ENCODE measurements at regions not wholly inside any gene's neighbourhood (a gene's known extent, or its start where the extent isn't known, plus 50 kb on each side); places are given as distances from the start of the nearest gene placed in this dataset.

- Histone ChIP-seq H3K9me3 (ENCODE audit: control insufficient read depth in 1 of 2, insufficient read depth in 1 of 2, low read depth in 1 of 2, low read length in 2 of 2) (no peaks in the 10 kb centered on the region), H3K9ac (ENCODE audit: low read length) (no peak overlapping the region), H3K36me3 (ENCODE audit: control insufficient read depth in 1 of 2, insufficient read depth in 2 of 2, low read length in 2 of 2) (no peaks in the 10 kb centered on the region), H3K9me2 (ENCODE audit: insufficient read depth) (no peaks in the 10 kb centered on the region), H3K27ac (ENCODE audit: low read depth, low read length) (no peak overlapping the region), H3K79me2 (ENCODE audit: insufficient read depth, low read length) (no peaks in the 10 kb centered on the region), H3K4me2 (ENCODE audit: low read length) (no peak overlapping the region), H3K4me3 (replicated peaks in 1 of 2; ENCODE audit: low read depth in 1 of 2, low read length in 2 of 2) (no peak overlapping the region), H2AFZ (ENCODE audit: low read depth, low read length, poor library complexity, severe bottlenecking) (no peak overlapping the region), H3K27me3 (ENCODE audit: insufficient read depth, low read length) (no peaks in the 10 kb centered on the region), H3K4me1 (ENCODE audit: control insufficient read depth in 1 of 2, insufficient read depth in 2 of 2, low read length in 2 of 2) (no peaks in the 10 kb centered on the region), H4K20me1 (ENCODE audit: insufficient read depth) (no peaks in the 10 kb centered on the region)
- DNase-seq (ENCODE audit: low read depth, low spot score): no peak
- RAD21 ChIA-PET (ENCODE audit: low non-redundant PET in 1 of 2, low total read pairs in 2 of 2, uncharacterized antibody in 2 of 2, unreplicated experiment in 2 of 2): no interaction called here
- no peak for ATAC-seq
- no peak for TF ChIP-seq RAD21 (IDR thresholded peaks at IDR 0.05; ENCODE audit: low read depth)
- intact Hi-C loops (cut with micrococcal nuclease): no loop called here
- CTCF ChIA-PET: no interaction called here
- no TSS peak for BruUV-seq (replicated peaks)
- POLR2A ChIA-PET: no interaction called here
Measured at GRCh38 chr5:68354315-68354714, 138.8 kb downstream of the PIK3R1 start.

- Histone ChIP-seq H3K9me2 (ENCODE audit: insufficient read depth) (no peaks in the 10 kb centered on the region), H4K20me1 (ENCODE audit: insufficient read depth) (no peaks in the 10 kb centered on the region), H3K79me2 (ENCODE audit: insufficient read depth, low read length) (no peaks in the 10 kb centered on the region), H3K27ac (ENCODE audit: low read depth, low read length) (no peak overlapping the region), H3K9me3 (ENCODE audit: control insufficient read depth in 1 of 2, insufficient read depth in 1 of 2, low read depth in 1 of 2, low read length in 2 of 2) (no peaks in the 10 kb centered on the region), H2AFZ (ENCODE audit: low read depth, low read length, poor library complexity, severe bottlenecking) (no peak overlapping the region), H3K4me2 (ENCODE audit: low read length) (no peak overlapping the region), H3K27me3 (ENCODE audit: insufficient read depth, low read length) (no peaks in the 10 kb centered on the region), H3K36me3 (ENCODE audit: control insufficient read depth in 1 of 2, insufficient read depth in 2 of 2, low read length in 2 of 2) (no peaks in the 10 kb centered on the region), H3K9ac (ENCODE audit: low read length) (no peak overlapping the region), H3K4me1 (ENCODE audit: control insufficient read depth in 1 of 2, insufficient read depth in 2 of 2, low read length in 2 of 2) (no peaks in the 10 kb centered on the region), H3K4me3 (replicated peaks in 1 of 2; ENCODE audit: low read depth in 1 of 2, low read length in 2 of 2) (no peak overlapping the region)
- intact Hi-C loops (cut with micrococcal nuclease): no loop called here
- ChIA-PET CTCF (no interaction called here), POLR2A (no interaction called here), RAD21 (ENCODE audit: low non-redundant PET in 1 of 2, low total read pairs in 2 of 2, uncharacterized antibody in 2 of 2, unreplicated experiment in 2 of 2) (no interaction called here)
- BruUV-seq (replicated peaks): no TSS peak
- ATAC-seq: no peak
- no peak for DNase-seq (ENCODE audit: low read depth, low spot score)
- TF ChIP-seq TCF7L2 (IDR thresholded peaks at IDR 0.05; ENCODE audit: borderline replicate concordance, extremely low read depth, insufficient read depth, insufficient read length): no peak
- TF ChIP-seq EZH2phosphoT487 (IDR thresholded peaks at IDR 0.05; ENCODE audit: borderline replicate concordance): no peak
- no peak for TF ChIP-seq ATF3 (IDR thresholded peaks at IDR 0.05)
- no peak for TF ChIP-seq ZFX (IDR thresholded peaks at IDR 0.05)
- no peak for TF ChIP-seq FOSL1 (IDR thresholded peaks at IDR 0.05; ENCODE audit: low read depth)
- TF ChIP-seq SP1 (IDR thresholded peaks at IDR 0.05; ENCODE audit: low read depth): no peak
- TF ChIP-seq SRF (IDR thresholded peaks at IDR 0.05; ENCODE audit: low read depth): no peak
- TF ChIP-seq SIN3A (IDR thresholded peaks at IDR 0.05; ENCODE audit: low read depth): no peak
- TF ChIP-seq REST (IDR thresholded peaks at IDR 0.05; ENCODE audit: low read depth): no peak
- no peak for TF ChIP-seq CTCF (IDR thresholded peaks at IDR 0.05 in 2 of 3, conservative IDR thresholded peaks at IDR 0.05 in 1 of 3; ENCODE audit: borderline replicate concordance in 1 of 3, insufficient read depth in 1 of 3, low read depth in 2 of 3, low read length in 2 of 3)
- no peak for TF ChIP-seq RAD21 (IDR thresholded peaks at IDR 0.05; ENCODE audit: low read depth)
- TF ChIP-seq EZH2 (IDR thresholded peaks at IDR 0.05): no peak
- TF ChIP-seq MAX (IDR thresholded peaks at IDR 0.05): no peak
- no peak for TF ChIP-seq YY1 (IDR thresholded peaks at IDR 0.05; ENCODE audit: extremely low read depth, insufficient replicate concordance, low read depth, low read length)
Measured at GRCh38 chr5:68356216-68356615, 140.7 kb downstream of the PIK3R1 start.

Data from HCT116 (cell line).